ENCODE measurements at regions not wholly inside any gene's neighbourhood (a gene's known extent, or its start where the extent isn't known, plus 50 kb on each side); places are given as distances from the start of the nearest gene placed in this dataset.

DNA sequence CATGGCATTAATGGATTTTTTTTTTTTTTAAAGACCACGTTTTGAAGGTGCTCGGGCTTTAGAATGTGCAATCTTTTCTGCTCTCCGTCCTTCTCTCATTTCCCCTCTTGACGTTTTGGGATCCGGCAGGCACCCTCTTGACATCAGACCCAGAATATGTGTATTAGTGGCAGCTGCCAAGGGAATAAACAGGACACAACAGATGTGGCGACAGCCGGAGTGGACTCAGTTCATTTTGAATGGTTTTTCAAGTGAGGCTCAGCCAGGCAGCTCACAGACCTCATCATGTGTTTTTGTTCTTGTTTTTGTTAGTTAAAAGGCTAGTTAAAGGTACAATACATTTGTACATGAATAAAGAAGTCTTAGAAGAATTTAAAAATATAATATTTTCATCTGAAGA, 365.0 kb upstream of the SEMA6A start:
- TF ChIP-seq, protein P1, sequence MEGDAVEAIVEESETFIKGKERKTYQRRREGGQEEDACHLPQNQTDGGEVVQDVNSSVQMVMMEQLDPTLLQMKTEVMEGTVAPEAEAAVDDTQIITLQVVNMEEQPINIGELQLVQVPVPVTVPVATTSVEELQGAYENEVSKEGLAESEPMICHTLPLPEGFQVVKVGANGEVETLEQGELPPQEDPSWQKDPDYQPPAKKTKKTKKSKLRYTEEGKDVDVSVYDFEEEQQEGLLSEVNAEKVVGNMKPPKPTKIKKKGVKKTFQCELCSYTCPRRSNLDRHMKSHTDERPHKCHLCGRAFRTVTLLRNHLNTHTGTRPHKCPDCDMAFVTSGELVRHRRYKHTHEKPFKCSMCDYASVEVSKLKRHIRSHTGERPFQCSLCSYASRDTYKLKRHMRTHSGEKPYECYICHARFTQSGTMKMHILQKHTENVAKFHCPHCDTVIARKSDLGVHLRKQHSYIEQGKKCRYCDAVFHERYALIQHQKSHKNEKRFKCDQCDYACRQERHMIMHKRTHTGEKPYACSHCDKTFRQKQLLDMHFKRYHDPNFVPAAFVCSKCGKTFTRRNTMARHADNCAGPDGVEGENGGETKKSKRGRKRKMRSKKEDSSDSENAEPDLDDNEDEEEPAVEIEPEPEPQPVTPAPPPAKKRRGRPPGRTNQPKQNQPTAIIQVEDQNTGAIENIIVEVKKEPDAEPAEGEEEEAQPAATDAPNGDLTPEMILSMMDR (IDR thresholded peaks at IDR 0.05; ENCODE audit: control insufficient read depth, insufficient read depth, low read depth, low read length, missing control alignments), result no peak
- no peak overlapping the region for H3K4me3 ChIP-seq (ENCODE audit: control insufficient read depth, low read depth, low read length)
- DNase-seq (ENCODE audit: low read depth), result no peak

DNA sequence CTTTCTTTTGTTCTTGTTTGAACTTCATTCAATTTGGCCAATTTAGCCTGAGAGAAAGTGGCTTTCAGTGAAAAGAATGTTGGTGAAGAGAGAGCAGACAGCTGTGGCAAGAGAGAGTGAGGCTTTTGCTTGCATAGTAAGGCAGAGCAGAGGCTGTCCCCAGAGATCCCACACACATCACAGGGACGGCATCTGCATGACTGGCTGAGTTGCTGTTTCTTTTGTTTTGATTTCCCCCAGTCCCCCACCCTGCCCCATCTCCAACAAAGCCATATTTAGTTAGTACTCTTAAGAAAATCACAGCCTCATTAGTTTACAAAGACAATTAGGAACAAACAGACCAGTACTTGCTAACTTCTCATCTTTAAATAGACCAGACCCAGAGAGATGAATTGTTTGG, 363.9 kb upstream of the SEMA6A start:
- H3K4me3 ChIP-seq (ENCODE audit: control insufficient read depth, low read depth, low read length), result no peak overlapping the region
- TF ChIP-seq, protein P1 (IDR thresholded peaks at IDR 0.05; ENCODE audit: control insufficient read depth, insufficient read depth, low read depth, low read length, missing control alignments), result no peak
- no peak for DNase-seq (ENCODE audit: low read depth)

GRCh38 chr5:116935561-116936162, 361.0 kb upstream of the SEMA6A start:
- DNase-seq (ENCODE audit: low read depth), result no peak
- no peak overlapping the region for H3K4me3 ChIP-seq (ENCODE audit: control insufficient read depth, low read depth, low read length)
- TF ChIP-seq, protein P1 (IDR thresholded peaks at IDR 0.05; ENCODE audit: control insufficient read depth, insufficient read depth, low read depth, low read length, missing control alignments), result no peak

DNA sequence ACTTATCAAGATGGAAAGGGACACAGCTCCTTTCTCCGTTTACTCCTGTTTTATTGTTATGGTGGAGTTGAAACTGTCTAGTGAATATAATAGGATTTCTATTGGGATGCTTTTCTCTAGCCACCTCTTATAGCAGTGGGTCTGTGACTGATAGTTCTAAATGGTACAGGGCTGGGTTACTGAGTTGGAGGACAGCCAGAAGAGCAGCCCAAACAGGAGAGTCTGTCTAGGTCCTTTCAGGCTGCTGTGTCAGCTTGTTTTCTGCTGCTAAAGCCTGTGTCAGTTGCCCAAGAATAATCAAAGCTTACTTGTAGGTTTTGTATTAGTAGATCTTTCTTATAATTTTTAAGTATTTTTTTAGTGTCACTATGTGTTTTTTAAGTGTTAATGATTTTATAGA, 356.0 kb upstream of the SEMA6A start:
- no peak for DNase-seq (ENCODE audit: low read depth)
- H3K4me3 ChIP-seq (ENCODE audit: control insufficient read depth, low read depth, low read length), result no peak overlapping the region
- TF ChIP-seq, protein P1 (IDR thresholded peaks at IDR 0.05; ENCODE audit: control insufficient read depth, insufficient read depth, low read depth, low read length, missing control alignments), result no peak

- H3K4me3 ChIP-seq (ENCODE audit: control insufficient read depth, low read depth, low read length), result no peak overlapping the region
- no peak for DNase-seq (ENCODE audit: low read depth)
- TF ChIP-seq, protein P1 (IDR thresholded peaks at IDR 0.05; ENCODE audit: control insufficient read depth, insufficient read depth, low read depth, low read length, missing control alignments), result no peak
These were observed 348.7 kb upstream of the SEMA6A start for GRCh38 chr5:116923344-116923743.

GRCh38 chr5:116922532-116922931, 347.9 kb upstream of the SEMA6A start:
- no peak overlapping the region for H3K4me3 ChIP-seq (ENCODE audit: control insufficient read depth, low read depth, low read length)
- TF ChIP-seq, protein P1 (IDR thresholded peaks at IDR 0.05; ENCODE audit: control insufficient read depth, insufficient read depth, low read depth, low read length, missing control alignments), result no peak
- no peak for DNase-seq (ENCODE audit: low read depth)
